ENCODE measurements at regions not wholly inside any gene's neighbourhood (a gene's known extent, or its start where the extent isn't known, plus 50 kb on each side); places are given as distances from the start of the nearest gene placed in this dataset.

DNA sequence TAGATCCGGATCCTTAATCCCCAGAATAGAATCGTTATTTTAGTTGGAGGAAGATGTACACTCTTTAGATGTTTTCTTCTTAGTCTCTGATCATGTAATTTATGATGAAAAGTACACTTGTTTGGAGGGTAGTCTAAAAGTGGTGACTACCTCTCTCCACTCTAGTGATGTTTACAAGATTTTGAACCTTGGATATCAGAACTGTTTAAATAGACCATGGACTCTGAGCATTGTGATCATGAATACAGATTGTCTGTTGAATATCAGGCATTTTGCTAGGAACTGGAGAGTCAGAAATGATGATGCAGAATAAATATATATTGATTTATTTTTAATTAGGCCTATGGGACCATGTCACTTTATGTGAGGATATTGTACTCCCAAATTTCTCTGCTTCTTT lies 706.3 kb upstream of the WWC1 start:
- no peak for TF ChIP-seq EZH2 (IDR thresholded peaks at IDR 0.05; ENCODE audit: low read length)
- TF ChIP-seq, protein P1, sequence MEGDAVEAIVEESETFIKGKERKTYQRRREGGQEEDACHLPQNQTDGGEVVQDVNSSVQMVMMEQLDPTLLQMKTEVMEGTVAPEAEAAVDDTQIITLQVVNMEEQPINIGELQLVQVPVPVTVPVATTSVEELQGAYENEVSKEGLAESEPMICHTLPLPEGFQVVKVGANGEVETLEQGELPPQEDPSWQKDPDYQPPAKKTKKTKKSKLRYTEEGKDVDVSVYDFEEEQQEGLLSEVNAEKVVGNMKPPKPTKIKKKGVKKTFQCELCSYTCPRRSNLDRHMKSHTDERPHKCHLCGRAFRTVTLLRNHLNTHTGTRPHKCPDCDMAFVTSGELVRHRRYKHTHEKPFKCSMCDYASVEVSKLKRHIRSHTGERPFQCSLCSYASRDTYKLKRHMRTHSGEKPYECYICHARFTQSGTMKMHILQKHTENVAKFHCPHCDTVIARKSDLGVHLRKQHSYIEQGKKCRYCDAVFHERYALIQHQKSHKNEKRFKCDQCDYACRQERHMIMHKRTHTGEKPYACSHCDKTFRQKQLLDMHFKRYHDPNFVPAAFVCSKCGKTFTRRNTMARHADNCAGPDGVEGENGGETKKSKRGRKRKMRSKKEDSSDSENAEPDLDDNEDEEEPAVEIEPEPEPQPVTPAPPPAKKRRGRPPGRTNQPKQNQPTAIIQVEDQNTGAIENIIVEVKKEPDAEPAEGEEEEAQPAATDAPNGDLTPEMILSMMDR (optimal IDR thresholded peaks at IDR 0.05 in 1 of 3, IDR thresholded peaks at IDR 0.05 in 1 of 3, conservative IDR thresholded peaks at IDR 0.05 in 1 of 3; ENCODE audit: extremely low read depth in 1 of 3, insufficient read depth in 2 of 3, low read length in 3 of 3), result no peak

Data from keratinocyte (primary cell).